ENCODE measurements at regions not wholly inside any gene's neighbourhood (a gene's known extent, or its start where the extent isn't known, plus 50 kb on each side); places are given as distances from the start of the nearest gene placed in this dataset.

- in situ Hi-C loops (cut with HindIII; ENCODE audit: low pct_unique_long_range_greater_than_20kb, low sequenced_read_pairs) = no loop called here
- no peak for DNase-seq (ENCODE audit: low read depth)
Observed at GRCh38 chr2:118675531-118675930, 171.9 kb downstream of the EN1 start.

GRCh38 chr2:118672571-118673158 lies 174.8 kb downstream of the EN1 start:
- DNase-seq (ENCODE audit: low read depth) = no peak
- in situ Hi-C loops (cut with HindIII; ENCODE audit: low pct_unique_long_range_greater_than_20kb, low sequenced_read_pairs) = no loop called here

- in situ Hi-C loops (cut with HindIII; ENCODE audit: low pct_unique_long_range_greater_than_20kb, low sequenced_read_pairs) = no loop called here
- DNase-seq (ENCODE audit: low read depth) = no peak
Observed at GRCh38 chr2:118671701-118672454, 175.6 kb downstream of the EN1 start.

GRCh38 chr2:118670838-118671237 lies 176.6 kb downstream of the EN1 start:
- DNase-seq (ENCODE audit: low read depth) = no peak
- in situ Hi-C loops (cut with HindIII; ENCODE audit: low pct_unique_long_range_greater_than_20kb, low sequenced_read_pairs) = no loop called here

- in situ Hi-C loops (cut with HindIII; ENCODE audit: low pct_unique_long_range_greater_than_20kb, low sequenced_read_pairs) = no loop called here
- no peak for DNase-seq (ENCODE audit: low read depth)
Observed at GRCh38 chr2:118670276-118670675, 177.2 kb downstream of the EN1 start.

- in situ Hi-C loops (cut with HindIII; ENCODE audit: low pct_unique_long_range_greater_than_20kb, low sequenced_read_pairs) = no loop called here
- DNase-seq (ENCODE audit: low read depth) = no peak
Observed at GRCh38 chr2:118669654-118670053, 177.8 kb downstream of the EN1 start.

- in situ Hi-C loops (cut with HindIII; ENCODE audit: low pct_unique_long_range_greater_than_20kb, low sequenced_read_pairs) = no loop called here
Observed at GRCh38 chr2:118668431-118669424, 178.7 kb downstream of the EN1 start.

GRCh38 chr2:118667964-118668363 lies 179.5 kb downstream of the EN1 start:
- no peak for DNase-seq (ENCODE audit: low read depth)
- in situ Hi-C loops (cut with HindIII; ENCODE audit: low pct_unique_long_range_greater_than_20kb, low sequenced_read_pairs) = no loop called here

More at GRCh38 chr2:118668431-118669424, 178.7 kb downstream of the EN1 start:
- DNase-seq (ENCODE audit: low read depth) = peak; percentile 90

GRCh38 chr2:118667348-118667747 lies 180.1 kb downstream of the EN1 start:
- in situ Hi-C loops (cut with HindIII; ENCODE audit: low pct_unique_long_range_greater_than_20kb, low sequenced_read_pairs) = no loop called here
- no peak for DNase-seq (ENCODE audit: low read depth)

GRCh38 chr2:118665784-118666529 lies 181.5 kb downstream of the EN1 start:
- DNase-seq (ENCODE audit: low read depth) = no peak
- in situ Hi-C loops (cut with HindIII; ENCODE audit: low pct_unique_long_range_greater_than_20kb, low sequenced_read_pairs) = no loop called here

- in situ Hi-C loops (cut with HindIII; ENCODE audit: low pct_unique_long_range_greater_than_20kb, low sequenced_read_pairs) = no loop called here
- no peak for DNase-seq (ENCODE audit: low read depth)
Observed at GRCh38 chr2:118661179-118661578, 186.3 kb downstream of the EN1 start.

GRCh38 chr2:118658596-118659198 lies 188.8 kb downstream of the EN1 start:
- in situ Hi-C loops (cut with HindIII; ENCODE audit: low pct_unique_long_range_greater_than_20kb, low sequenced_read_pairs) = no loop called here
- no peak for DNase-seq (ENCODE audit: low read depth)

- no peak for DNase-seq (ENCODE audit: low read depth)
- in situ Hi-C loops (cut with HindIII; ENCODE audit: low pct_unique_long_range_greater_than_20kb, low sequenced_read_pairs) = no loop called here
Observed at GRCh38 chr2:118657466-118657865, 190.0 kb downstream of the EN1 start.

- DNase-seq (ENCODE audit: low read depth) = no peak
- in situ Hi-C loops (cut with HindIII; ENCODE audit: low pct_unique_long_range_greater_than_20kb, low sequenced_read_pairs) = no loop called here
Observed at GRCh38 chr2:118654945-118655344, 192.5 kb downstream of the EN1 start.

- DNase-seq (ENCODE audit: low read depth) = no peak
- in situ Hi-C loops (cut with HindIII; ENCODE audit: low pct_unique_long_range_greater_than_20kb, low sequenced_read_pairs) = no loop called here
Observed at GRCh38 chr2:118650327-118650726, 197.1 kb downstream of the EN1 start.

GRCh38 chr2:118645876-118646275 lies 201.6 kb downstream of the EN1 start:
- DNase-seq (ENCODE audit: low read depth) = peak; percentile 82
- in situ Hi-C loops (cut with HindIII; ENCODE audit: low pct_unique_long_range_greater_than_20kb, low sequenced_read_pairs) = no loop called here

- in situ Hi-C loops (cut with HindIII; ENCODE audit: low pct_unique_long_range_greater_than_20kb, low sequenced_read_pairs) = no loop called here
- DNase-seq (ENCODE audit: low read depth) = no peak
Observed at GRCh38 chr2:118644190-118644589, 203.3 kb downstream of the EN1 start.

GRCh38 chr2:118643294-118643693 lies 204.2 kb downstream of the EN1 start:
- in situ Hi-C loops (cut with HindIII; ENCODE audit: low pct_unique_long_range_greater_than_20kb, low sequenced_read_pairs) = no loop called here
- DNase-seq (ENCODE audit: low read depth) = no peak
